OCI-LY7 (cell line): ENCODE measurements at regions not wholly inside any gene's neighbourhood (a gene's known extent, or its start where the extent isn't known, plus 50 kb on each side); places are given as distances from the start of the nearest gene placed in this dataset.

Experiments
- BruUV-seq: library from RNA; stranded (reverse); fragments of 400-500 nt; replicated peaks from 2 replicates; lab custom pipeline; 2021; lab: Mats Ljungman, UMichigan
- CTCF ChIA-PET: fragments of 300-600 bp; sonication (Branson Sonifier 250); formaldehyde crosslinking; loops from one replicate; lab custom pipeline; 2022; ENCODE audit warnings: antibody characterized with exemption; ENCODE audit not compliant: unreplicated experiment; lab: Charles Lee
- POLR2A ChIA-PET: fragments of 300-600 bp; sonication (Branson Sonifier 250); formaldehyde crosslinking; loops from one replicate; lab custom pipeline; 2022; ENCODE audit warnings: antibody characterized with exemption; lab: Charles Lee
- DNase-seq: peaks from one replicate; pipeline ENCODE4 v3.0.0-alpha.2; 2015; ENCODE audit warnings: low spot score
- H2AFZ ChIP-seq: fragments of 200-600 bp; sonication (generic), shearing (Covaris generic); 2 replicates; pipeline ENCODE4 v1.6.1; 2014; ENCODE audit warnings: mild to moderate bottlenecking, antibody characterized with exemption, low read length, moderate library complexity
- H3K27ac ChIP-seq: fragments of 200-600 bp; sonication (generic); 2 replicates; pipeline ENCODE4 v1.5.1; 2014; ENCODE audit warnings: mixed run types, low read depth, mild to moderate bottlenecking, moderate library complexity, low read length, inconsistent platforms; ENCODE audit not compliant: poor library complexity, severe bottlenecking
- H3K36me3 ChIP-seq: fragments of 200-600 bp; sonication (generic); 2 replicates; pipeline ENCODE4 v1.6.1; 2014; ENCODE audit warnings: mild to moderate bottlenecking, antibody characterized with exemption, low read length, moderate library complexity, mixed read lengths; ENCODE audit not compliant: insufficient read depth
- H3K4me1 ChIP-seq: fragments of 200-600 bp; sonication (generic); 2 replicates; pipeline ENCODE4 v1.5.1; 2014; ENCODE audit warnings: mild to moderate bottlenecking, low read length; ENCODE audit not compliant: insufficient read depth, poor library complexity, severe bottlenecking
- H3K4me2 ChIP-seq: fragments of 200-600 bp; sonication (generic); 2 replicates; pipeline ENCODE4 v1.6.1; 2014; ENCODE audit warnings: mild to moderate bottlenecking, low read length
- H3K4me3 ChIP-seq: fragments of 200-600 bp; sonication (generic); 2 replicates; pipeline ENCODE4 v1.5.1; 2014; ENCODE audit warnings: mild to moderate bottlenecking, low read depth, low read length; ENCODE audit not compliant: poor library complexity, severe bottlenecking
- H3K79me2 ChIP-seq: fragments of 200-600 bp; sonication (generic); 2 replicates; pipeline ENCODE4 v1.6.1; 2016; ENCODE audit warnings: low read depth, mild to moderate bottlenecking, low read length, moderate library complexity, mixed read lengths; ENCODE audit not compliant: insufficient read depth
- H3K9me2 ChIP-seq: fragments of 200-600 bp; sonication (generic); 2 replicates; pipeline ENCODE4 v1.6.1; 2016; ENCODE audit warnings: mild to moderate bottlenecking, low read length, mixed read lengths; ENCODE audit not compliant: insufficient read depth
- H3K9me3 ChIP-seq: fragments of 200-600 bp; sonication (generic); 2 replicates; pipeline ENCODE4 v1.6.1; 2014; ENCODE audit warnings: mild to moderate bottlenecking, mixed run types, low read length, mixed read lengths
- H4K20me1 ChIP-seq: fragments of 200-600 bp; sonication (generic); 2 replicates; pipeline ENCODE4 v1.6.1; 2014; ENCODE audit warnings: mild to moderate bottlenecking, antibody characterized with exemption, low read length, moderate library complexity, mixed read lengths; ENCODE audit not compliant: insufficient read depth
- CTCF ChIP-seq: fragments of 200-600 bp; sonication (generic); conservative IDR thresholded peaks from 2 replicates; pipeline ENCODE4 v1.5.1; 2014; ENCODE audit warnings: mild to moderate bottlenecking, antibody characterized with exemption, low read length, moderate library complexity, mixed read lengths
- EZH2phosphoT487 ChIP-seq: fragments of 200-600 bp; sonication (generic); IDR thresholded peaks from 2 replicates; pipeline ENCODE4 v1.6.1; 2018; ENCODE audit warnings: low read depth, borderline replicate concordance, mild to moderate bottlenecking, mixed run types, antibody characterized with exemption, low read length, moderate library complexity, mixed read lengths
- intact Hi-C: fragments of 100-400 bp; cut with micrococcal nuclease; formaldehyde crosslinking; loops from one replicate; pipeline ENCODE4 v1.10.0; 2022; ENCODE audit not compliant: unreplicated experiment

GRCh38 chr20:50367739-50368375 is 142.3 kb upstream of the PTPN1 start:
- Histone ChIP-seq H4K20me1 (no peaks in the 10 kb centered on the region), H3K4me2 (no peak overlapping the region), H3K9me2 (no peaks in the 10 kb centered on the region), H2AFZ (no peak overlapping the region), H3K36me3 (no peaks in the 10 kb centered on the region), H3K9me3 (no peaks in the 10 kb centered on the region), H3K79me2 (no peaks in the 10 kb centered on the region), H3K27ac (no peak overlapping the region), H3K4me3 (no peak overlapping the region), H3K4me1 (no peaks in the 10 kb centered on the region)
- intact Hi-C loops: no loop called here
- DNase-seq: no peak
- TF ChIP-seq CTCF: no peak
- TF ChIP-seq EZH2phosphoT487: no peak
- BruUV-seq: no TSS peak
- ChIA-PET POLR2A (no interaction called here), CTCF (no interaction called here)

GRCh38 chr20:50368386-50368785 is 141.8 kb upstream of the PTPN1 start:
- TF ChIP-seq CTCF: no peak
- no peak for TF ChIP-seq EZH2phosphoT487
- no peaks in the 10 kb centered on the region for H3K9me2 ChIP-seq
- no peak overlapping the region for H2AFZ ChIP-seq
- no TSS peak for BruUV-seq
- intact Hi-C loops: no loop called here
- ChIA-PET CTCF (no interaction called here), POLR2A (interaction anchor here (0.7 kb wide), 1 partner anchor 1830 kb away, joined by 3 read pairs; no protein-coding TSS in a partner anchor)
- no peak for DNase-seq
- H4K20me1 ChIP-seq: no peaks in the 10 kb centered on the region
- H3K27ac ChIP-seq: no peak overlapping the region
- no peaks in the 10 kb centered on the region for H3K4me1 ChIP-seq
- H3K9me3 ChIP-seq: no peaks in the 10 kb centered on the region
- no peak overlapping the region for H3K4me2 ChIP-seq
- H3K36me3 ChIP-seq: no peaks in the 10 kb centered on the region
- no peaks in the 10 kb centered on the region for H3K79me2 ChIP-seq
- no peak overlapping the region for H3K4me3 ChIP-seq

- Histone ChIP-seq H3K36me3 (no peaks in the 10 kb centered on the region), H2AFZ (no peak overlapping the region), H3K4me3 (no peak overlapping the region), H3K4me2 (no peak overlapping the region), H3K4me1 (no peaks in the 10 kb centered on the region), H3K79me2 (no peaks in the 10 kb centered on the region), H3K9me3 (no peaks in the 10 kb centered on the region), H4K20me1 (no peaks in the 10 kb centered on the region), H3K27ac (no peak overlapping the region), H3K9me2 (no peaks in the 10 kb centered on the region)
- ChIA-PET CTCF (no interaction called here), POLR2A (interaction anchor here (0.7 kb wide), 1 partner anchor 1830 kb away, joined by 3 read pairs; no protein-coding TSS in a partner anchor)
- no peak for TF ChIP-seq CTCF
- TF ChIP-seq EZH2phosphoT487: no peak
- BruUV-seq: no TSS peak
- intact Hi-C loops: no loop called here
- DNase-seq: no peak
Measured at GRCh38 chr20:50368813-50369224, 141.4 kb upstream of the PTPN1 start.
